GM19025 (cell line): ENCODE measurements at regions not wholly inside any gene's neighbourhood (a gene's known extent, or its start where the extent isn't known, plus 50 kb on each side); places are given as distances from the start of the nearest gene placed in this dataset.
"Not testable (repeated sequence)": the region's sequence is repeated elsewhere in the genome, so short reads cannot be mapped to it uniquely, and the experiment has no call there.

Experiments
- ATAC-seq: cut with Tn5 transposase; IDR thresholded peaks from one replicate; pipeline ENCODE4 v1.9.1; 2021; ENCODE audit warnings: mild to moderate bottlenecking, low read depth, moderate library complexity; ENCODE audit not compliant: unreplicated experiment

GRCh38 chr10:90096196-90096595 lies 394.8 kb downstream of the KIF20B start:
- ATAC-seq = no peak

- not testable (repeated sequence) for ATAC-seq
These were observed 406.2 kb downstream of the KIF20B start for GRCh38 chr10:90107581-90107980.

GRCh38 chr10:90111671-90112070 lies 410.3 kb downstream of the KIF20B start:
- no peak for ATAC-seq

- no peak for ATAC-seq
These were observed 411.3 kb downstream of the KIF20B start for GRCh38 chr10:90112681-90113080.

- not testable (repeated sequence) for ATAC-seq
These were observed 417.2 kb downstream of the KIF20B start for GRCh38 chr10:90118567-90118966.

GRCh38 chr10:90119631-90120280 lies 418.4 kb downstream of the KIF20B start:
- ATAC-seq = not testable (repeated sequence)

GRCh38 chr10:90125456-90126255 lies 424.3 kb downstream of the KIF20B start:
- no peak for ATAC-seq

GRCh38 chr10:90126256-90126595 lies 424.8 kb downstream of the KIF20B start:
- ATAC-seq = no peak

- no peak for ATAC-seq
These were observed 429.1 kb downstream of the KIF20B start for GRCh38 chr10:90130321-90131086.

GRCh38 chr10:90133606-90134005 lies 432.2 kb downstream of the KIF20B start:
- ATAC-seq = no peak

GRCh38 chr10:90136731-90137316 lies 435.4 kb downstream of the KIF20B start:
- no peak for ATAC-seq

GRCh38 chr10:90138844-90139243 lies 437.5 kb downstream of the KIF20B start:
- ATAC-seq = no peak

GRCh38 chr10:90141791-90142190 lies 440.4 kb downstream of the KIF20B start:
- ATAC-seq = no peak

- ATAC-seq = no peak
These were observed 442.5 kb downstream of the KIF20B start for GRCh38 chr10:90143937-90144336.

GRCh38 chr10:90148116-90148855 lies 446.9 kb downstream of the KIF20B start:
- ATAC-seq = no peak

GRCh38 chr10:90149563-90149962 lies 448.2 kb downstream of the KIF20B start:
- no peak for ATAC-seq

GRCh38 chr10:90162271-90162853 lies 461.0 kb downstream of the KIF20B start:
- ATAC-seq = no peak

GRCh38 chr10:90167174-90168064 lies 466.0 kb downstream of the KIF20B start:
- ATAC-seq = no peak

GRCh38 chr10:90168244-90168643 lies 466.9 kb downstream of the KIF20B start:
- no peak for ATAC-seq
